ENCODE measurements at regions not wholly inside any gene's neighbourhood (a gene's known extent, or its start where the extent isn't known, plus 50 kb on each side); places are given as distances from the start of the nearest gene placed in this dataset.

DNA sequence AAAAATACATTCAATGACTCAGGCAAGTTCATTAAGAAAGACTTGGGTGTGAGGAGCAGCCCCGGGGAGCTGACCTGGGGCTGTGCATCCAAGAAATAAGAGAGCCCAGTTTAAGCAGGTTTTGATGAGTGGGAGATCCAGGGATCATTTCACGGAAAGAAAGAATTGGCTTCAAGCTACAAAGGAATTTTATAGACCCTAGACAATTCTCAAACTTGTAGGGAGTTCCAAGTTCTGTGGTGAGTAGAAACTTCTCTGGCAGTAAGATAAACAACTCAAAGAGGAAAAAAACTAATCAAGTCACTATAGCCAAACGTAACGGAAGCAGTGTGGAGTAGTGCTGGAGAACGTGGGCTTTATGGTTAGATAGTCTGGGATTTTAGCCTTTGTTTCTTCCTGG, 175.7 kb upstream of the DDHD1 start (continued):
- no peak for TF ChIP-seq TEAD4 (IDR thresholded peaks at IDR 0.05; ENCODE audit: low read depth, low read length)
- no peak for TF ChIP-seq SP1 (IDR thresholded peaks at IDR 0.05; ENCODE audit: low read depth, low read length)
- TF ChIP-seq, protein P1, sequence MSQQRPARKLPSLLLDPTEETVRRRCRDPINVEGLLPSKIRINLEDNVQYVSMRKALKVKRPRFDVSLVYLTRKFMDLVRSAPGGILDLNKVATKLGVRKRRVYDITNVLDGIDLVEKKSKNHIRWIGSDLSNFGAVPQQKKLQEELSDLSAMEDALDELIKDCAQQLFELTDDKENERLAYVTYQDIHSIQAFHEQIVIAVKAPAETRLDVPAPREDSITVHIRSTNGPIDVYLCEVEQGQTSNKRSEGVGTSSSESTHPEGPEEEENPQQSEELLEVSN (IDR thresholded peaks at IDR 0.05): no peak

All from H1 (cell line).